Gastroesophageal sphincter (tissue), 3 donors: ENCODE measurements at regions not wholly inside any gene's neighbourhood (a gene's known extent, or its start where the extent isn't known, plus 50 kb on each side); places are given as distances from the start of the nearest gene placed in this dataset.

Experiments
- POLR2A ChIP-seq, 2 donors: fragments of 450-650 bp; IDR thresholded peaks; one replicate each; pipeline ENCODE4 v1.6.1; 2017; ENCODE audit warnings: antibody characterized with exemption in 2 of 2, mild to moderate bottlenecking in 2 of 2, moderate library complexity in 1 of 2
- POLR2AphosphoS5 ChIP-seq: sonication (generic); formaldehyde crosslinking; IDR thresholded peaks from one replicate; pipeline ENCODE4 v1.6.1; 2017; ENCODE audit warnings: antibody characterized with exemption
- TF ChIP-seq, protein P1 (sequence below), 4 experiments: fragments of 200-600 bp in 2 of 4; fragments of 450-650 bp in 2 of 4; sonication (generic) in 1 of 4; IDR thresholded peaks; one replicate each; pipeline ENCODE4 v1.5.1; 2017 to 2019; ENCODE audit warnings: antibody characterized with exemption in 4 of 4, mild to moderate bottlenecking in 2 of 4, moderate library complexity in 2 of 4

DNA sequence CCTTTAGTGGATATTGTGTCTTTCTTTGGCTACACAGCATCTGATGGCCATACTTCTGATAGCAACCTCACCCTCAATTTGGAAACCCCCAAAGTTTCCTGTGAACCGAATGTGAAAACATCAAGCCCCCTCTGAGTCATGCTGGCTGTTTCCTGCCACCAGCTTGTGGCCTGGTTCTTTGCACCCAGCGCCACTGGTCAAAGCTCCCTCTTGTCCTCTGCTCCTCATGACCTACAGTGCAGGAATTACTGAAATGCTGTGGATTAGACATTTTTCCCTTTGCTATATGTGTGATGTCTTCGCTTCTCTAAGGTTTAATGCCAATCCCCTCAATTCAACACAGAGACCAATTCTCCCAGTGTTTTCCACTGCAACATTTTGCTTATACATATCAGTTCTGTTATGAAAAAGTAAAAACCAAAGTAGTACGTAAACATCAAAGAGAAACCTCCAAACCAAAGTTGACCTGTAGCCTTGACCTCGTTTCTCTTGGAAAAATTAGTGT lies 224.0 kb upstream of the TENM3 start:
- TF ChIP-seq, protein P1, sequence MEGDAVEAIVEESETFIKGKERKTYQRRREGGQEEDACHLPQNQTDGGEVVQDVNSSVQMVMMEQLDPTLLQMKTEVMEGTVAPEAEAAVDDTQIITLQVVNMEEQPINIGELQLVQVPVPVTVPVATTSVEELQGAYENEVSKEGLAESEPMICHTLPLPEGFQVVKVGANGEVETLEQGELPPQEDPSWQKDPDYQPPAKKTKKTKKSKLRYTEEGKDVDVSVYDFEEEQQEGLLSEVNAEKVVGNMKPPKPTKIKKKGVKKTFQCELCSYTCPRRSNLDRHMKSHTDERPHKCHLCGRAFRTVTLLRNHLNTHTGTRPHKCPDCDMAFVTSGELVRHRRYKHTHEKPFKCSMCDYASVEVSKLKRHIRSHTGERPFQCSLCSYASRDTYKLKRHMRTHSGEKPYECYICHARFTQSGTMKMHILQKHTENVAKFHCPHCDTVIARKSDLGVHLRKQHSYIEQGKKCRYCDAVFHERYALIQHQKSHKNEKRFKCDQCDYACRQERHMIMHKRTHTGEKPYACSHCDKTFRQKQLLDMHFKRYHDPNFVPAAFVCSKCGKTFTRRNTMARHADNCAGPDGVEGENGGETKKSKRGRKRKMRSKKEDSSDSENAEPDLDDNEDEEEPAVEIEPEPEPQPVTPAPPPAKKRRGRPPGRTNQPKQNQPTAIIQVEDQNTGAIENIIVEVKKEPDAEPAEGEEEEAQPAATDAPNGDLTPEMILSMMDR (IDR thresholded peaks at IDR 0.05) = no peak
- TF ChIP-seq POLR2A (IDR thresholded peaks at IDR 0.05) (no peak), POLR2AphosphoS5 (no peak)
